GM18951 (cell line): ENCODE measurements at regions not wholly inside any gene's neighbourhood (a gene's known extent, or its start where the extent isn't known, plus 50 kb on each side); places are given as distances from the start of the nearest gene placed in this dataset.

Source experiments
- POLR2A ChIP-seq: IDR thresholded peaks from 4 replicates; pipeline ENCODE4 v1.6.1; 2011; ENCODE audit warnings: mild to moderate bottlenecking; ENCODE audit not compliant: insufficient read length, insufficient read depth; ENCODE audit errors: extremely low read depth
- in situ Hi-C: fragments of 300-500 bp; cut with MboI; formaldehyde crosslinking; loops from one replicate; pipeline ENCODE4 v1.12.0; 2022; ENCODE audit warnings: low sequenced_read_pairs, mixed read lengths, inconsistent platforms; ENCODE audit not compliant: unreplicated experiment

- in situ Hi-C loops: loop anchor here (25.0 kb wide), 1 partner anchor 382 kb away; the partner anchor contains the start of gene PLOD2
- no peak for TF ChIP-seq POLR2A
Measured at GRCh38 chr3:145780301-145780700, 380.7 kb downstream of the PLOD2 start.

- in situ Hi-C loops: loop anchor here (25.0 kb wide), 1 partner anchor 377 kb away; the partner anchor contains the start of gene PLOD2
- no peak for TF ChIP-seq POLR2A
Measured at GRCh38 chr3:145785668-145786067, 375.3 kb downstream of the PLOD2 start.

DNA sequence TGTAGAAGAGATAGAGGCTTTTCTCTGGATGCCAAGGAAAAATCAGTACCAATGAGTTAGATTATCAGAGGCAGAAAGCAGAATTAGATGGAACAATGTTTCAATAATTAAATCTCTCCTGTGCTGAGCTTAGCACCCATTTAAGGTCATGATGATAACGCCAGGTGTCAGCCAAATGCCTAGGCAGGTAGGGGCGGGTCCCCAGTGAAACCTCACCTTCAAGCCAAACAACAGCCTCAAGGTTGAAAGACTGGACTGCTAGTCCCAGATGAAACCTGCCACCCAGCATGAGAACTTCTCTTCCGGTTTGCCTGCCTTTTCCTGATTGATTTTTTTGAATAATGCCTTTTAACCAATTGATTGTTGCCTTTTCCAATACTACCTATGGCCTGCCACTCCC, 363.0 kb downstream of the PLOD2 start:
- in situ Hi-C loops: loop anchor here (25.0 kb wide), 1 partner anchor 364 kb away; the partner anchor contains the start of gene PLOD2
- no peak for TF ChIP-seq POLR2A

DNA sequence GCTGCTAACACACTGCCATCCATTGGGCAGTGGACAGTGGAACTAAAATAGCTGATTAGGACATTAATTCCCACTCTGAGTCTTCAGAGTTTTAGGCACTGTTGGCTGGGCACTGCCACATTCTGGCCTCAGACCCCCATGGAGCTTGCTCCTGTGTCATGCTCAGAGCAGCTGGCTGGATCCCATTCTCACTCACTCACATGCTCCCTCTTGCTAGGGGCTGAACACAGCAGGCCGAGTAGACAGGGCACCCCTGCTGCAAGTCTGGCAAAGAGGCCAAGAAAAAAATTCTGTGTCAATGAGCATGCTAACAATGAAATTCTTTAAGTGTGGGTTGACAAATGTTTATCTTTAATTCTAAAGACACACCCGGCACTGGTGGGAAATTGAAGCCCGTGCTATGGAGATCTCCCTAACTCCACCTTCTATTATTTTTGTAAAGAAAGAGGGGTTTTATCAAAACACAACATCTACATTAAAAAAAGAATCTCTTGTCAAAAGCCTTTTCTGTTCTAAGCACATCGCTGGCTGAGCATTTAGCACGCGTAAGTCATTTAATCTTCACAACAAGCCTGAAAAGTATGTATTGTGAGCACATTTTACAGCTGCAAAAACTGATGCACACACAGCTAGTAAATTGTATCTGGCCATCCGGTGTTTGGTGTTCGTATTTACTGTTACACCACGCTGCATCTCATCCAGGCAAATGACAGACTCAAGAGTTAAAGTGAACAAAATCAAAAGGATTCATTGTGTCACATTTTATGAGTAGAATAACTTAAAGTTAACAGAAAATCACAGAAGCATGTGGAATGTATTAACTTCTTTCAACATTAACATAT, 362.1 kb downstream of the PLOD2 start:
- in situ Hi-C loops: loop anchor here (25.0 kb wide), 1 partner anchor 363 kb away; the partner anchor contains the start of gene PLOD2
- no peak for TF ChIP-seq POLR2A

GRCh38 chr3:145801696-145802095, 359.3 kb downstream of the PLOD2 start:
- in situ Hi-C loops: no loop called here
- TF ChIP-seq POLR2A: no peak

DNA sequence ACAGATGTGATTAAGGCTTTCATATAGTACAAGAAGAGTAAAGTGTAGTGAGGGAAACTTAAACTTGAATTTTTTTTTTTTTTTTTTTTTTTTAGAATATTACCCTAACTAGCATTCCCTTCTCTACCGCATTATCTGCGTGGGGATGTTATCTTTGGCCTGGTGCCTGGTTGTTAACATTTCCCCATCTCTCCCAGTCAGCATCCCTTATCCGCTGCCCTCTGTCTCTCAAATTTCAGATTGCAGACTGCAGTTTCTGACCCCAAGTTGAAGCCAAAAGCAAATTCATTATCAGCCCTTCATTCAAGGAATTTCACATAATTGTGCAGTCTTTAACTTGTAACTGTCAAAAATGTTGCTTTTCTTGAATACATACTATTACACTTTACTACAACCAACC, 353.0 kb downstream of the PLOD2 start:
- TF ChIP-seq POLR2A: no peak
- in situ Hi-C loops: no loop called here

- in situ Hi-C loops: no loop called here
- TF ChIP-seq POLR2A: no peak
Measured at GRCh38 chr3:145812391-145812790, 348.6 kb downstream of the PLOD2 start.

DNA sequence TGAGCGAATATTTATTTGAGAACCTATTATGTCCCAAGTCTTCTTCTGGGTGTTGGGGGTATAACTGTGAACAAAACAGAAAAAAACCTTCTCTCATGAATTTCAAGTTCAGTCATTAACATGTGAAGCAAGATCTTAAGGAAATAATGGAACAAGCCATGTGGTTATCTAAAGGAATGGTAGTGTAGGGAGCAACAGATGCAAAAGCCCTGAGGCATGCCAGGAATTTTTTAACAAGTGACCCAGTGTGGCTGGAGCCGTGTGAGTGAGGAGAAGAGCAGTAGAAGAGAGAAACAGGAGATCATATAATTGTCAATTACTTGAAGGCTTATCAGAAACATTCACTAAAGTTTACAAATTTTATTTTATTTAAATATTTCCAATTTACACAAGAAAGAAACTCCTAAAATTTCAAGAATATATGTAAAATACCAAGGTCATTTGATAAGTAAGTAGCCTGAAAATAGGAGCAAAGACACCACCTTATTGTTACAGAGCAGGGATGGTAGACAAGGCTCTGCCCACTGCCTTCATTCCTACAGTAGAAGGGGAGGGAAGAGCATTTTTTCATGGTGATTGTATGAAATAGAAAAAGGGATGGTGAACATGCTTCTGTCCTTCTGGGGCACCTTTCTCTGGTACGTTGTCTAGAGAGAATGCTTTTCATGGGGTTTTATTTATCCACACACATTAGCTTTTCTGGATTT, 345.1 kb downstream of the PLOD2 start:
- in situ Hi-C loops: no loop called here

GRCh38 chr3:145817870-145818483, 343.0 kb downstream of the PLOD2 start:
- in situ Hi-C loops: no loop called here
- no peak for TF ChIP-seq POLR2A

More for the DNA sequence above, 345.1 kb downstream of the PLOD2 start:
- TF ChIP-seq POLR2A: no peak

DNA sequence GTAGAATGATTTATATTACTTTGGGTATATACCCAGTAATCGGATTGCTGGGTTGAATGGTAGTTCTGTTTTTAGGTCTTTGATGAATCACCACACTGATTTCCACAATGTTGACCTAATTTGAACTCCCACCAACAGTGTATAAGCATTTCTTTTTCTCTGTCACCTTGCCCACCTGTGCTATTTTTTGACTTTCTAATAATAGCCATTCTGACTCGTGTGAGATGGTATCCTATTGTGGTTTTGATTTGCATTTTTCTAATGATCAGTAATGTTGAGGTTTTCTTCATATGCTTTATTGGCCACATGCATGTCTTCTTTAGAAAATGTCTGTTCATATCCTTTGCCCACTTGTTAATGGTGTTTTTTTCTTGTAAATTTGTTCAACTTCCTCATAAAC, 340.8 kb downstream of the PLOD2 start:
- no peak for TF ChIP-seq POLR2A
- in situ Hi-C loops: no loop called here

- in situ Hi-C loops: no loop called here
- TF ChIP-seq POLR2A: no peak
Measured at GRCh38 chr3:145842294-145842902, 318.6 kb downstream of the PLOD2 start.

DNA sequence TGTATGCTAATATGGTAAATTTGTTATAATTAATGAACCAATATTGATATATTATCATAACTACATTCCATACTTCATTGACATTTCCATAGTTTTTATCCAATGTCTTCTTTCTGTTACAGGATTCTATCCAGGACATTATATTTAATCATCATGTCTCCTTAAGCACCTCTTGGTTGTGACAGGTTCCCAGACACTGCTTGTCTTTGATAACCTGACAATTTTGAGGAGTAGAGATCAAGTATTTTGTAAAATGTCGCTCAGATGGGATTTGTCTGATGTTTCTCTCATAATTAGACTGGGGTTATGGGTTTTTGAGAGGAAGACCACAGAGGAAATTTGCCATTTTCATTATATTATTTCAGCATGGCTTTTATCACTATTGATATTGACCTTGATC, 317.4 kb downstream of the PLOD2 start:
- no peak for TF ChIP-seq POLR2A
- in situ Hi-C loops: no loop called here

GRCh38 chr3:145849115-145849514, 311.9 kb downstream of the PLOD2 start:
- in situ Hi-C loops: no loop called here
- no peak for TF ChIP-seq POLR2A
